ENCODE measurements at regions not wholly inside any gene's neighbourhood (a gene's known extent, or its start where the extent isn't known, plus 50 kb on each side); places are given as distances from the start of the nearest gene placed in this dataset.

DNA sequence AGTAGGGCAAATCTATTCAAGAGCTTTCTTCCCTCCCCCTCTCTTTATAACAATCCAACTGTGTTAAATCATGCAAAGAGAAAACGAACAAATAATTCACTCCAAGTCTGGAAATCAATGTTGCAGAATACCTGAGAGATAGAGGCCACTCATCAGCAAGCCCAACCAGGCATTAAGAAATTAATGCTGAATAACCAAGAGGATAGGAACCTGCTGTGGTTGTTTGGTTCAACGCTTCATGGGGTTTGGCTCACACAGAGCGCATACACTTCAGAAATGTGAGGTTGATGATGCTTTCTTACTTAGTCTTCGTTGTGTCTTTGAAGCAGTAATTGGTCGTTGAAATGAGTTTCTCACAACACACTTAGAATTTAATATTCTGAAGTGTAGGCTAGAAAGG lies 1540.0 kb upstream of the PABPC4L start:
- no peak for DNase-seq (ENCODE audit: low read depth)
- no peak overlapping the region for H3K4me3 ChIP-seq (replicated peaks; ENCODE audit: low read depth, low read length)
- no peak for TF ChIP-seq CTCF (IDR thresholded peaks at IDR 0.05; ENCODE audit: low read length, missing control alignments)

- DNase-seq (ENCODE audit: low read depth): no peak
- H3K4me3 ChIP-seq (replicated peaks; ENCODE audit: low read depth, low read length): no peak overlapping the region
- no peak for TF ChIP-seq CTCF (IDR thresholded peaks at IDR 0.05; ENCODE audit: low read length, missing control alignments)
Measured at GRCh38 chr4:135739354-135739753, 1537.8 kb upstream of the PABPC4L start.

DNA sequence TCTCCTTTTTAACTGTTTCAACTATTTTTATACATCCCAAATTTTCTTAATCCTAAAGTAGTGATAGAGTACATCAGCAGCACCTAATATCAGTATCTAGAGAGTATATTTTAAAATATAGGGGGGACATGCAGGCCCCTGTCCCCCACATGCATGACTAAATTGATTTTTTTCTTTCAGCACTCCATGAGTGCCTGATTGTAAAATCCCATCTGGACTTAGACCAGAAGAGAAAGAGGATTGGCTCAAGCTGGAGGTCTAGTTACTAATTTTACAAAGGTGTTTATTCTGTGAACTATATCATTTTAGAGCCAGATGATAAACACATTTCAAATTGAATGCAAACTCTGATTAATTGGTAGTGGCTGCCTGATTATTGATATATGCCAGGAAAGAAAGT lies 1533.9 kb upstream of the PABPC4L start:
- no peak for TF ChIP-seq CTCF (IDR thresholded peaks at IDR 0.05; ENCODE audit: low read length, missing control alignments)
- no peak for DNase-seq (ENCODE audit: low read depth)

GRCh38 chr4:135732448-135732847 lies 1530.9 kb upstream of the PABPC4L start:
- no peak for TF ChIP-seq CTCF (IDR thresholded peaks at IDR 0.05; ENCODE audit: low read length, missing control alignments)
- peak; percentile 4 for DNase-seq (ENCODE audit: low read depth)

More for the DNA sequence above, 1533.9 kb upstream of the PABPC4L start:
- no peak overlapping the region for H3K4me3 ChIP-seq (replicated peaks; ENCODE audit: low read depth, low read length)

DNA sequence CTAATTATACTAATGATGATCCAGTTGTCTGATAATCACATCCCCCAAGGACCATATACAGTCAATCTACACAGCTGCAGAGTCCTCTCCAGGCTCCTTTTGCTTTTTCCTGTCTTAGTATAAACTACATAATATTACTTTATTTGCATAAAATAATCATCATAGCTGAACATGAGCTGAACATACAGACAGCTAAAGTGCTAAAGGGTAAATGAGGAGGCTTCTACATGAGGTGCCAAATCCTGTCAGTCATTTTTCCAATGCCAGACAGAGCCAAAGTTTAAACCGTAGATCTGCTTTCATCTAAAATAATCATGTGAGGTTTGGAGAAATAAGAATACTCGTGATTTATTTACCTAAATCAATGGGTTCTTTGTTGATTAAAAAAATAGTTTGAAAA lies 1530.1 kb upstream of the PABPC4L start:
- no peak overlapping the region for H3K4me3 ChIP-seq (replicated peaks; ENCODE audit: low read depth, low read length)
- DNase-seq (ENCODE audit: low read depth): no peak
- no peak for TF ChIP-seq CTCF (IDR thresholded peaks at IDR 0.05; ENCODE audit: low read length, missing control alignments)

More at GRCh38 chr4:135732448-135732847, 1530.9 kb upstream of the PABPC4L start:
- no peak overlapping the region for H3K4me3 ChIP-seq (replicated peaks; ENCODE audit: low read depth, low read length)

GRCh38 chr4:135724421-135724820 lies 1522.8 kb upstream of the PABPC4L start:
- peak; percentile 2 for DNase-seq (ENCODE audit: low read depth)
- no peak overlapping the region for H3K4me3 ChIP-seq (replicated peaks; ENCODE audit: low read depth, low read length)
- no peak for TF ChIP-seq CTCF (IDR thresholded peaks at IDR 0.05; ENCODE audit: low read length, missing control alignments)

DNA sequence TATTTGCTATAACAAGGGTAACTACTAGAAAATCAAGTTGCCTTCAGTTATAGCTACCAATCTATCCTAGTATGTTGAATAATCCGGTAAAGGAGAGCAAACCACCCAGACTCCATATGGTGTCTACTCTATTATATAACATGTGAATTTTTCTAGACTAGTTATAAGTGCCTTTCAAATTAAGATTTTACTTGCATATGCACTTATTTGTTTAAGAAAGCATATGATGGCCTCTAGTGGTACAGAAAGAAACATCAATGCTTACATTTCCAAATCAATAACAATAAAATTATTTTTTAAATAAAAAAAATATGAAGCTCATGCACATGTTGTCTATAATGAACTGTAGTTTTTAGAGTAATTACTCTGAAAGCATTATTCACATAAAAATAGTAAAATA lies 1516.4 kb upstream of the PABPC4L start:
- TF ChIP-seq CTCF (IDR thresholded peaks at IDR 0.05; ENCODE audit: low read length, missing control alignments): peak; percentile 13
- no peak overlapping the region for H3K4me3 ChIP-seq (replicated peaks; ENCODE audit: low read depth, low read length)
- peak; percentile 18 for DNase-seq (ENCODE audit: low read depth)

Data from fibroblast of pulmonary artery (primary cell).